DMS 273 (cell line): ENCODE measurements at regions not wholly inside any gene's neighbourhood (a gene's known extent, or its start where the extent isn't known, plus 50 kb on each side); places are given as distances from the start of the nearest gene placed in this dataset.

Experiments
- DNase-seq: peaks from one replicate; lab custom pipeline; 2025; ENCODE audit not compliant: unreplicated experiment; lab: John Stamatoyannopoulos, UW

GRCh38 chr3:159936541-159936940, 52.1 kb upstream of the IL12A start:
- DNase-seq, result no peak

DNA sequence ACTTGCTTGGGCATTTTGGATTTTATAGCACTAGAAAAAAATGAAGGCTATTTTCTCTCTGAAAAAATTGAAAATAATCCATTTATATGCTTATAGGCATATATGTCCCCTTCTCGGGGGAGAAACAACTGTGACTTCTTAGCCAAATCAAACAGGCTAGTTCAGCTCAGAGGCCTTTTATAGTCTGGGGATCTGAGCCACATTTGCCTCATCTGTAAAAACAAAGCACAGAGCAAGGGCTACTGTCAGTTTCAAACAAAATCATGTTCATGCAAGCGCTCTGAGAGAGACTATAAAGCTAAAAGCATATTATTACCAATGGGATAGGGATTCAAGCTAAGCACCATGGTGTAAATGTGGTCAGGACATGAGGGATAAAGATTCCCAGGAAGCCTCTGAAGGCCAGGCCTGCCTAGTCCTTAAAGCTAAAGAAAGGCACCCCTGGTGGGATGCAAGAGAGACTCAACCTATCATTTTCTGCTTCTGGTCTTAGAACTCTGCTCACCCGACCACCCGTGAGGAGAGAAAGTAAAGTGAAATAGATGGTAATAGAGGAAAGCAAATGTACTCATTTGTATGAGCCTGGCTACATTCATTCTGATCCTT, 51.0 kb upstream of the IL12A start:
- DNase-seq, result no peak

- DNase-seq, result no peak
Observed at GRCh38 chr3:159938714-159939113, 49.9 kb upstream of the IL12A start.
